CD4-positive, alpha-beta T cell treated with Interleukin-2 at 100 ng/mL for 4 hours (primary cell): ENCODE measurements at regions not wholly inside any gene's neighbourhood (a gene's known extent, or its start where the extent isn't known, plus 50 kb on each side); places are given as distances from the start of the nearest gene placed in this dataset.
"Not testable (repeated sequence)": the region's sequence is repeated elsewhere in the genome, so short reads cannot be mapped to it uniquely, and the experiment has no call there.

Experiments used
- DNase-seq: peaks from one replicate; pipeline ENCODE4 v3.0.0-alpha.2; 2020; ENCODE audit warnings: low spot score

GRCh38 chr14:49114161-49114893 is 471.9 kb downstream of the RPS29 start:
- DNase-seq = no peak

GRCh38 chr14:49106741-49107667 is 479.2 kb downstream of the RPS29 start:
- no peak for DNase-seq

GRCh38 chr14:49105956-49106355 is 480.2 kb downstream of the RPS29 start:
- DNase-seq = no peak

GRCh38 chr14:49105512-49105911 is 480.7 kb downstream of the RPS29 start:
- DNase-seq = no peak

GRCh38 chr14:49092345-49092744 is 493.8 kb downstream of the RPS29 start:
- no peak for DNase-seq

GRCh38 chr14:49089107-49089506 is 497.1 kb downstream of the RPS29 start:
- no peak for DNase-seq

GRCh38 chr14:49073292-49073691 is 512.9 kb downstream of the RPS29 start:
- DNase-seq = not testable (repeated sequence)

GRCh38 chr14:49058511-49058910 is 527.7 kb downstream of the RPS29 start:
- no peak for DNase-seq

- DNase-seq = no peak
These were observed 528.2 kb downstream of the RPS29 start for GRCh38 chr14:49057838-49058510.

- DNase-seq = no peak
These were observed 530.2 kb downstream of the RPS29 start for GRCh38 chr14:49056021-49056420.

- no peak for DNase-seq
These were observed 533.7 kb downstream of the RPS29 start for GRCh38 chr14:49052521-49052920.

- DNase-seq = no peak
These were observed 534.7 kb downstream of the RPS29 start for GRCh38 chr14:49051328-49052060.

GRCh38 chr14:49050822-49051221 is 535.4 kb downstream of the RPS29 start:
- DNase-seq = no peak

GRCh38 chr14:49049711-49050110 is 536.5 kb downstream of the RPS29 start:
- no peak for DNase-seq

GRCh38 chr14:49044981-49045380 is 541.2 kb downstream of the RPS29 start:
- no peak for DNase-seq

GRCh38 chr14:49036984-49037516 is 549.1 kb downstream of the RPS29 start:
- no peak for DNase-seq

- no peak for DNase-seq
These were observed 549.9 kb downstream of the RPS29 start for GRCh38 chr14:49036266-49036665.

GRCh38 chr14:49033131-49033530 is 553.0 kb downstream of the RPS29 start:
- no peak for DNase-seq

GRCh38 chr14:49031710-49032109 is 554.5 kb downstream of the RPS29 start:
- not testable (repeated sequence) for DNase-seq

GRCh38 chr14:49019467-49020115 is 566.6 kb downstream of the RPS29 start:
- no peak for DNase-seq

GRCh38 chr14:49017447-49017846 is 568.7 kb downstream of the RPS29 start:
- DNase-seq = no peak
